Uterus (tissue), 3 donors: ENCODE measurements at regions not wholly inside any gene's neighbourhood (a gene's known extent, or its start where the extent isn't known, plus 50 kb on each side); places are given as distances from the start of the nearest gene placed in this dataset.

Source experiments
- DNase-seq, 2 donors: peaks; one replicate each; pipeline ENCODE4 v3.0.0-alpha.2; 2019 to 2020
- H3K27ac ChIP-seq, 2 donors: fragments of 200-600 bp; sonication (generic); 1 replicate in 1 of 2; 2 replicates in 1 of 2; pipeline ENCODE4 v1.5.1; 2016 to 2018
- H3K27me3 ChIP-seq, 2 donors: fragments of 200-600 bp; sonication (generic); one replicate each; pipeline ENCODE4 v1.5.1; 2018 to 2019; ENCODE audit warnings: control low read depth in 1 of 2
- H3K36me3 ChIP-seq, 2 donors: fragments of 200-600 bp; sonication (generic); one replicate each; pipeline ENCODE4 v1.5.1; 2019; ENCODE audit warnings: control low read depth in 1 of 2
- H3K4me1 ChIP-seq, 2 donors: fragments of 200-600 bp; sonication (generic); one replicate each; pipeline ENCODE4 v1.5.1; 2018 to 2019; ENCODE audit warnings: control low read depth in 1 of 2
- H3K4me3 ChIP-seq, 2 donors: fragments of 200-600 bp; sonication (generic); 1 replicate in 1 of 2; 2 replicates in 1 of 2; pipeline ENCODE4 v1.5.1; 2018 to 2019; ENCODE audit warnings: mild to moderate bottlenecking in 1 of 2
- H3K9me3 ChIP-seq, 2 donors: fragments of 200-600 bp; sonication (generic); one replicate each; pipeline ENCODE4 v1.5.1; 2019; ENCODE audit warnings: control low read depth in 1 of 2
- POLR2A ChIP-seq, 2 donors: fragments of 450-650 bp; IDR thresholded peaks; one replicate each; pipeline ENCODE4 v1.6.1; 2016; ENCODE audit warnings: antibody characterized with exemption in 2 of 2, mild to moderate bottlenecking in 1 of 2, moderate library complexity in 1 of 2
- intact Hi-C: fragments of 100-400 bp; cut with DNase I; formaldehyde crosslinking; loops from one replicate; pipeline ENCODE4 v1.15.1; 2023; ENCODE audit warnings: low total_unique reads
- TF ChIP-seq, protein P1 (sequence below), 4 experiments: fragments of 200-600 bp in 2 of 4; fragments of 450-650 bp in 2 of 4; sonication (generic) in 2 of 4; IDR thresholded peaks; one replicate each; pipeline ENCODE4 v1.5.1; 2016 to 2019; ENCODE audit warnings: antibody characterized with exemption in 4 of 4, mild to moderate bottlenecking in 2 of 4, moderate library complexity in 1 of 4
- donor health status: DM: yes; HTN: yes; CAD: no.

DNA sequence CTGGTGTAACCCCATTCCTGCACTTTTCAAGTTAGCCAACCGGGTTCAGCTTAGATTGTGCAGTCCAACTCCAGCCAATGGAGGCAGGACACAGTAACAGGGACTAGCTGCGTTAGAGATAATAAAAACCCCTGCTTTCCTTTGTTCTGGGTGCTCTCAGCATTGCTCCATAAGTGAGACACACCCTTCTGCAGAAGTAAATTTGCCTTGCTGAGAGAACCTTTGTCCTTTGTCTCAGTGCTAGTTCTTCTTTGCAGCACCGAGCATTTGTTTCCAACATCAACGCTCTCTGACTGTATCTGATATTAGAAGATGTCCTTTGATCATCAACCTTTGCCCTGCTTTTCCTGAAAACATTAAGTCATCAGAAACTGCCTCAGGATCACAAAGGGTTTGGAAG is 169.5 kb upstream of the OR13F1 start:
- Histone ChIP-seq H3K27ac (no peak overlapping the region), H3K4me3 (no peak overlapping the region), H3K9me3 (no peaks in the 10 kb centered on the region), H3K27me3 (no peaks in the 10 kb centered on the region), H3K4me1 (no peaks in the 10 kb centered on the region), H3K36me3 (no peaks in the 10 kb centered on the region)
- intact Hi-C loops: no loop called here
- no peak for DNase-seq
- TF ChIP-seq POLR2A (IDR thresholded peaks at IDR 0.05): no peak
- TF ChIP-seq, protein P1, sequence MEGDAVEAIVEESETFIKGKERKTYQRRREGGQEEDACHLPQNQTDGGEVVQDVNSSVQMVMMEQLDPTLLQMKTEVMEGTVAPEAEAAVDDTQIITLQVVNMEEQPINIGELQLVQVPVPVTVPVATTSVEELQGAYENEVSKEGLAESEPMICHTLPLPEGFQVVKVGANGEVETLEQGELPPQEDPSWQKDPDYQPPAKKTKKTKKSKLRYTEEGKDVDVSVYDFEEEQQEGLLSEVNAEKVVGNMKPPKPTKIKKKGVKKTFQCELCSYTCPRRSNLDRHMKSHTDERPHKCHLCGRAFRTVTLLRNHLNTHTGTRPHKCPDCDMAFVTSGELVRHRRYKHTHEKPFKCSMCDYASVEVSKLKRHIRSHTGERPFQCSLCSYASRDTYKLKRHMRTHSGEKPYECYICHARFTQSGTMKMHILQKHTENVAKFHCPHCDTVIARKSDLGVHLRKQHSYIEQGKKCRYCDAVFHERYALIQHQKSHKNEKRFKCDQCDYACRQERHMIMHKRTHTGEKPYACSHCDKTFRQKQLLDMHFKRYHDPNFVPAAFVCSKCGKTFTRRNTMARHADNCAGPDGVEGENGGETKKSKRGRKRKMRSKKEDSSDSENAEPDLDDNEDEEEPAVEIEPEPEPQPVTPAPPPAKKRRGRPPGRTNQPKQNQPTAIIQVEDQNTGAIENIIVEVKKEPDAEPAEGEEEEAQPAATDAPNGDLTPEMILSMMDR (IDR thresholded peaks at IDR 0.05): no peak

DNA sequence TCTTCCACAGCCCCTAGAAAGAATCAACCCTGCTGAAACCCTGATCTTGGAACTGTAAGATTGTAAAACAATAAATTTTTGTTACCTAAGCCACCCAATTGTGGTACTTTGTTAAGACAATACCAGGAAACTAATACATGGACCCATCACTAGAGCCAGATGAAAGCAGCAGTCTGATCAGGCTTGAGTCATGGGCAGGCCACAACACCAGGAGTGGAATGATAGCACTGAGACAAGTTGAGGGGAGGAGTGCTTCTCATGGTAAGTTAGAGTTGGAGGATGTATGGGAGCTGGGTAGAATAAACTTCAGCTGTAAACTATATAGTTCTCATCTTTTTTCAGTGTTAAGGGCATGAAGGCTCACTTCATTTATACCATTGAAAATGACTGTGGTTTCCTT is 164.4 kb upstream of the OR13F1 start:
- H3K27me3 ChIP-seq: no peaks in the 10 kb centered on the region
- H3K4me3 ChIP-seq: no peak overlapping the region
- TF ChIP-seq POLR2A (IDR thresholded peaks at IDR 0.05): no peak
- TF ChIP-seq, protein P1 (IDR thresholded peaks at IDR 0.05): no peak
- intact Hi-C loops: no loop called here
- no peaks in the 10 kb centered on the region for H3K9me3 ChIP-seq
- no peaks in the 10 kb centered on the region for H3K4me1 ChIP-seq
- no peaks in the 10 kb centered on the region for H3K36me3 ChIP-seq
- no peak overlapping the region for H3K27ac ChIP-seq
- DNase-seq: no peak

DNA sequence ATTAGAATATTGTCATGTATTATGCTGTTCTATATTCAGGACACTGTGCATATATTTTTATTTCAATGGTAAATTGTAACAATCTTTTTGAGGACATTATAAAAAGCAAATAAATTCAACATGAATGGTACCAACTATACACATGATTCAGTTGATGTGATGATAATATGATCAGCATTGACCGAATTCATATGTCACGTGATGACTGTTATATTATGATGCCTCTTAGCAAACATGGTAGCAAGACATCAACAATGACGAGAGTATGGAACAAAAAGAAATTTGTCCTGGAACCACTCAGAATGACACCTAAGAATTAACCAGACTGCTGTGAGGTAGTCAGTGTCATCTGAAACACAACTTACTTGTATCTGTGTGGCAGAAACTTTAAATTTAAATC is 161.5 kb upstream of the OR13F1 start:
- Histone ChIP-seq H3K36me3 (no peaks in the 10 kb centered on the region), H3K9me3 (no peaks in the 10 kb centered on the region), H3K4me1 (no peaks in the 10 kb centered on the region), H3K4me3 (no peak overlapping the region), H3K27me3 (no peaks in the 10 kb centered on the region), H3K27ac (no peak overlapping the region)
- intact Hi-C loops: no loop called here
- TF ChIP-seq, protein P1 (IDR thresholded peaks at IDR 0.05): no peak
- no peak for TF ChIP-seq POLR2A (IDR thresholded peaks at IDR 0.05)
- DNase-seq: no peak

DNA sequence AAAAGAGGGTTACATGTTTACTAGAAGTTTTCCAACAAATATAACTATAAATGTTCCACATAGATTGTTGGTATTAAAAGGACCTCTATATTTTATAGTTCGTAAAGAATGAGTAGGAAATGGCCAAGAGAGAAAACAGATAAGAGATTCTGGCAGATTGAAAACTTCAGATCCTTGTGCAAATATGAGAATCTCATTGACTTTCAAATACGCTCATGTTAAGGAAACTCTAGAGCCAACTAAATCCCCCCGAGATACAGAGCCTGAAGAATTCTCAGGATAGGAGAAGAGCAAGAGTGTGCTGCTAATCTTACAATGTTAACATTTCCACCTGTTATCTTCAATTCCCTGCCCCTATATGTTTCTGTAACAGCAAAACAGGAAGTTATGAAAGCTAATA is 159.0 kb upstream of the OR13F1 start:
- H3K4me3 ChIP-seq: no peak overlapping the region
- no peaks in the 10 kb centered on the region for H3K36me3 ChIP-seq
- intact Hi-C loops: no loop called here
- H3K9me3 ChIP-seq: no peaks in the 10 kb centered on the region
- TF ChIP-seq, protein P1 (IDR thresholded peaks at IDR 0.05): no peak
- no peak for TF ChIP-seq POLR2A (IDR thresholded peaks at IDR 0.05)
- no peaks in the 10 kb centered on the region for H3K4me1 ChIP-seq
- DNase-seq: no peak
- no peak overlapping the region for H3K27ac ChIP-seq
- H3K27me3 ChIP-seq: no peaks in the 10 kb centered on the region

DNA sequence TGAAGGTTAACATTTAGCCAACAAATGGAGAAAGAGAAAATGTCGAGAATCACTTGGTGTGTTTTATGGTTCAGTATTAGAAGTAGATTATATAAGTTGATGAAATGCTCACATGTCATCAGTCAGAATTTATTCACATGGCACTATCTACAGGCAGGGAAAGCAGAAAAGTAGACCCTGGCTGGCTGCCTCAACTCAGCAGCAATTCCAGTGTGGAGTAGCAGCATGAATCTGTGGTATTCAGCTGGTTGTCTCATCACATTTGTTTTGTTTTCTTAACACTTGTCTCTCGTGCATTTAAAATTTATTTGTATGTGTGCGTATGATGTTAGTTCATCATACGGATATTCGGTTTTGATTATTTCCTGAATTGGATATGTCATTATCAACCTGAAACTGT is 153.5 kb upstream of the OR13F1 start:
- H3K4me3 ChIP-seq: no peak overlapping the region
- no peak for DNase-seq
- TF ChIP-seq, protein P1 (IDR thresholded peaks at IDR 0.05): no peak
- TF ChIP-seq POLR2A (IDR thresholded peaks at IDR 0.05): no peak
- H3K27me3 ChIP-seq: no peaks in the 10 kb centered on the region
- no peak overlapping the region for H3K27ac ChIP-seq
- intact Hi-C loops: no loop called here
- H3K36me3 ChIP-seq: no peaks in the 10 kb centered on the region
- no peaks in the 10 kb centered on the region for H3K9me3 ChIP-seq
- no peaks in the 10 kb centered on the region for H3K4me1 ChIP-seq
